ENCODE measurements at regions not wholly inside any gene's neighbourhood (a gene's known extent, or its start where the extent isn't known, plus 50 kb on each side); places are given as distances from the start of the nearest gene placed in this dataset.

GRCh38 chr4:156132196-156132595 lies 178.5 kb upstream of the CTSO start:
- no peak for TF ChIP-seq CTCF (IDR thresholded peaks at IDR 0.05; ENCODE audit: insufficient read depth, low read length, poor library complexity, severe bottlenecking)
- TF ChIP-seq EZH2phosphoT487 (conservative IDR thresholded peaks at IDR 0.05; ENCODE audit: low read length), result no peak
